ENCODE measurements at regions not wholly inside any gene's neighbourhood (a gene's known extent, or its start where the extent isn't known, plus 50 kb on each side); places are given as distances from the start of the nearest gene placed in this dataset.

DNA sequence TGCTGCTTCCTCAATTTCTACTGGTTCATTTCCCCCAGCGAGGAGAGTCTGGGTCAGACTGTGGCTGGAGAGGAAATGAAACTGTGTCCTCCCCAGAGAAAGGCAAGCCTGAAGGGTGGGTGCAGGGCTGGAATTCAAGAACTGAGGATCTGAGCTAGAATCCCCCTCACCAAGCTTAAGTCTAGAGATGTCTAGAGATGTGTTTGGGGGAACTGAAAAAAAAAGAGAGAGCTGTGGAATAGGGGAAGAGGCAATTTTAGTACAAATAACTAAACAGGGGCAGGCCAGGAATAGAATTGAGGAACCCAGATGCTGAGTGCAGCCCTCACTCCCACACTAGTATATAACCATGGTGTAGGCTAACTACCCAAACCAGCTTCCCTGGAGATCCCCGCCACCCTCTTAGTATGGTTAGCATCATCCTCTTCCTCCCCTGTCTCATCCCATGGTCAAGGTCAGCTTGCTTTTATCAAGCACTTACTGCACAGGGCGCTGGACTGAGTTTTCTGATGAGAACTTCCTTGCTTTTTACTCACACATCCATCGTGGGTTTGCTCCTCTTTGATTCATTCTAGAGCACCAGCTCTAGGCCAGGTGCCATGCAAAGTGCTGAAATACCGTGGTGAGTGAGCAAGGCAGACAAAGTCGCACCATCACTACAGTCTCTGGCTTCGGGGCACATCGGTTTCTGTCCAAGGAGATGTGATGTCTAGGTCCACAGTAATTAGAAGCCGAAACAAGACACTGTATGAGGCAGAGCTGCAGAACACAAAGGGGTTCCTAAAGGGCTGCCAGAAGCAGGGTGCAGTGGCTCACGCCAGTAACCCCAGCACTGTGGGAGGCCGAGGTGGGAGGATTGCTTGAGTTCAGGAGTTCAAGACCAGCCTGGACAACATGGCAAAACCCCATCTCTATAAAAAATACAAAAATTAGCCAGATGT is 112.9 kb upstream of the IPO9 start:
- 88 to 92% methylated on average over 9 to 11 of the region's 11 CpGs for whole genome bisulfite sequencing, 2 experiments (ENCODE audit: insufficient coverage in 1 of 2, insufficient read length in 1 of 2)
- Mint-ChIP-seq H3K4me3 (no peak overlapping the region), H3K27me3 (ENCODE audit: insufficient read depth) (no peaks in the 10 kb centered on the region), H3K4me1 (peaks cover 35% of the 10 kb centered on the region), H3K36me3 (ENCODE audit: low read depth) (peaks cover 13% of the 10 kb centered on the region), H3K27ac (no peak overlapping the region), H3K9me3 (no peaks in the 10 kb centered on the region)
- Histone ChIP-seq H3K36me3 (ENCODE audit: control insufficient read depth, insufficient read depth, low read length) (no peaks in the 10 kb centered on the region), H3K27me3 (ENCODE audit: control insufficient read depth, insufficient read depth, low read length, poor library complexity, severe bottlenecking) (no peaks in the 10 kb centered on the region), H3K9ac (ENCODE audit: extremely low read depth, low read length, poor library complexity, severe bottlenecking) (no peak overlapping the region), H3K9me3 (ENCODE audit: control insufficient read depth, low read length) (no peaks in the 10 kb centered on the region), H3K4me1 (ENCODE audit: control insufficient read depth, insufficient read depth, low read length) (peaks cover 21% of the 10 kb centered on the region), H3K27ac (ENCODE audit: low read depth, low read length) (no peak overlapping the region), H3K4me3 (ENCODE audit: low read length) (no peak overlapping the region)
- no peak for DNase-seq
- TF ChIP-seq, protein P1, sequence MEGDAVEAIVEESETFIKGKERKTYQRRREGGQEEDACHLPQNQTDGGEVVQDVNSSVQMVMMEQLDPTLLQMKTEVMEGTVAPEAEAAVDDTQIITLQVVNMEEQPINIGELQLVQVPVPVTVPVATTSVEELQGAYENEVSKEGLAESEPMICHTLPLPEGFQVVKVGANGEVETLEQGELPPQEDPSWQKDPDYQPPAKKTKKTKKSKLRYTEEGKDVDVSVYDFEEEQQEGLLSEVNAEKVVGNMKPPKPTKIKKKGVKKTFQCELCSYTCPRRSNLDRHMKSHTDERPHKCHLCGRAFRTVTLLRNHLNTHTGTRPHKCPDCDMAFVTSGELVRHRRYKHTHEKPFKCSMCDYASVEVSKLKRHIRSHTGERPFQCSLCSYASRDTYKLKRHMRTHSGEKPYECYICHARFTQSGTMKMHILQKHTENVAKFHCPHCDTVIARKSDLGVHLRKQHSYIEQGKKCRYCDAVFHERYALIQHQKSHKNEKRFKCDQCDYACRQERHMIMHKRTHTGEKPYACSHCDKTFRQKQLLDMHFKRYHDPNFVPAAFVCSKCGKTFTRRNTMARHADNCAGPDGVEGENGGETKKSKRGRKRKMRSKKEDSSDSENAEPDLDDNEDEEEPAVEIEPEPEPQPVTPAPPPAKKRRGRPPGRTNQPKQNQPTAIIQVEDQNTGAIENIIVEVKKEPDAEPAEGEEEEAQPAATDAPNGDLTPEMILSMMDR (conservative IDR thresholded peaks at IDR 0.05) = no peak

DNA sequence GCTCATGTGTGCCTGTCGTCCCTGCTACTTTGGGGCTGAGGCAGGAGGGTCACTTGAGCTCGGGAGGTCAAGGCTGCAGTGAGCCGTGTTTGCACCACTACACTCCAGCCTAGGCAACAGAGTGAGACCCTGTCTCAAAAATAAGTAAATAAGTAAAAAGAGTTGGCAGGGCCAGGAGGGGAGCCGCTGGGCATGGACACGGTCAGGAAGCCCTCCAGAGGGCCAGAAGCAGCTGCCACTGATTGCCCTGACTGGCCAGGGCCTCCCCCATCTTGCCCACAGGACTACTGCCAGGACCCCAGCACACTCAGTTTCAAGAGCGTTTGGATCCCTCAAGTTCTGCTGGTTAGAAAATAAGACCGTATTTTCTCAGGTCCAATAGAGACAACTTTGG is 112.2 kb upstream of the IPO9 start:
- no peaks in the 10 kb centered on the region for H3K9me3 ChIP-seq (ENCODE audit: control insufficient read depth, low read length)
- no peak overlapping the region for H3K27ac ChIP-seq (ENCODE audit: low read depth, low read length)
- Mint-ChIP-seq H3K4me1 (peaks cover 41% of the 10 kb centered on the region), H3K36me3 (ENCODE audit: low read depth) (peaks cover 13% of the 10 kb centered on the region), H3K9me3 (no peaks in the 10 kb centered on the region), H3K27ac (no peak overlapping the region), H3K27me3 (ENCODE audit: insufficient read depth) (no peaks in the 10 kb centered on the region), H3K4me3 (no peak overlapping the region)
- no peak overlapping the region for H3K9ac ChIP-seq (ENCODE audit: extremely low read depth, low read length, poor library complexity, severe bottlenecking)
- peaks cover 24% of the 10 kb centered on the region for H3K4me1 ChIP-seq (ENCODE audit: control insufficient read depth, insufficient read depth, low read length)
- WGBS, 2 experiments (ENCODE audit: insufficient coverage in 1 of 2, insufficient read length in 1 of 2) = 85 to 95% methylated on average over 6 to 7 of the region's 7 CpGs
- H3K27me3 ChIP-seq (ENCODE audit: control insufficient read depth, insufficient read depth, low read length, poor library complexity, severe bottlenecking) = no peaks in the 10 kb centered on the region
- H3K4me3 ChIP-seq (ENCODE audit: low read length) = no peak overlapping the region
- no peak for DNase-seq
- TF ChIP-seq, protein P1 (conservative IDR thresholded peaks at IDR 0.05) = no peak
- H3K36me3 ChIP-seq (ENCODE audit: control insufficient read depth, insufficient read depth, low read length) = no peaks in the 10 kb centered on the region

DNA sequence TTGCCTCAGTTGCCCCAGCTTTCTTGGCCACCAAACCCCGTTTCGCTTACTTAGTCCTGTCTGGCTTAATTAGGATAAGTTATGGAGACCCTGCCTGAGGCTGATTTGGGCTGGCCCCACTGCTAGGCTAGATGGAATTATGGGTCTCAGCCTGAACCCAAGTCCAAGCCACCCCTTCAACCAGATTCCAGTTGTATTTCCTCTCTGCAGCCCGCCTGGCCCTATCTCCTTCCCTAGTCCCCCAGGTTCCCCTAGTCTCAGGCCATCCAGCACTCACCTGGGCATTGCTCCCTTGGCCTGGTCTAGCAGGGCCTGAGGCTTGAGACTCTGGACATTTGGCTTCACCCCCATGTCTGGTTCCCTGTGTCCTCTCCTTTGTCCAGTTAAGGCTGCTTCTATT is 111.7 kb upstream of the IPO9 start:
- Mint-ChIP-seq H3K9me3 (no peaks in the 10 kb centered on the region), H3K27me3 (ENCODE audit: insufficient read depth) (no peaks in the 10 kb centered on the region), H3K4me3 (no peak overlapping the region), H3K27ac (no peak overlapping the region), H3K36me3 (ENCODE audit: low read depth) (peaks cover 13% of the 10 kb centered on the region), H3K4me1 (peaks cover 45% of the 10 kb centered on the region)
- H3K4me3 ChIP-seq (ENCODE audit: low read length) = no peak overlapping the region
- H3K9ac ChIP-seq (ENCODE audit: extremely low read depth, low read length, poor library complexity, severe bottlenecking) = no peak overlapping the region
- H3K9me3 ChIP-seq (ENCODE audit: control insufficient read depth, low read length) = no peaks in the 10 kb centered on the region
- no peaks in the 10 kb centered on the region for H3K27me3 ChIP-seq (ENCODE audit: control insufficient read depth, insufficient read depth, low read length, poor library complexity, severe bottlenecking)
- no peaks in the 10 kb centered on the region for H3K36me3 ChIP-seq (ENCODE audit: control insufficient read depth, insufficient read depth, low read length)
- no peak overlapping the region for H3K27ac ChIP-seq (ENCODE audit: low read depth, low read length)
- H3K4me1 ChIP-seq (ENCODE audit: control insufficient read depth, insufficient read depth, low read length) = peaks cover 24% of the 10 kb centered on the region
- TF ChIP-seq, protein P1 (conservative IDR thresholded peaks at IDR 0.05) = no peak
- DNase-seq = no peak
- WGBS, 2 experiments (ENCODE audit: insufficient coverage in 1 of 2, insufficient read length in 1 of 2) = 92 to 100% methylated on average over 3 of the region's 3 CpGs
